ENCODE measurements at regions not wholly inside any gene's neighbourhood (a gene's known extent, or its start where the extent isn't known, plus 50 kb on each side); places are given as distances from the start of the nearest gene placed in this dataset.

DNA sequence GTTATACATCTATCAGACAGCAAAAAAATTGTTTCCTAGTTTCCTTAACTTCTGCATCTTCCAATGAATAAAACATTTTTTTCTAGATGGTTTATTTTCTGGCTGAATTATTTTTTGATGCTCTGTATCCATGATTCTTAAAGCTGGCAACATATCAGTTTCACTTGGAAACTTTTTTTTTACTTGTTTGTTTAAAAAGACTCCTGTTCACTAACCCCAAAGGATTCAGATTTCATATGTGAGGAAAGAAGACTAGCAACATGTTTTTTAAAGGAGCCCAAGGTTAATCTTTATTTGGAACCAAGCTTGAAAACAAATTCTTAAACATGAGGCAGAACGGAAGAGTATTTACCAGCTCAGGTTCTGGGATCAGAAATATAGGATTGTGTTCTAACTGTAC is 632.3 kb downstream of the SLITRK6 start:
- ATAC-seq (ENCODE audit: low read depth) (no peak), DNase-seq (no peak)
- TF ChIP-seq, protein P1, sequence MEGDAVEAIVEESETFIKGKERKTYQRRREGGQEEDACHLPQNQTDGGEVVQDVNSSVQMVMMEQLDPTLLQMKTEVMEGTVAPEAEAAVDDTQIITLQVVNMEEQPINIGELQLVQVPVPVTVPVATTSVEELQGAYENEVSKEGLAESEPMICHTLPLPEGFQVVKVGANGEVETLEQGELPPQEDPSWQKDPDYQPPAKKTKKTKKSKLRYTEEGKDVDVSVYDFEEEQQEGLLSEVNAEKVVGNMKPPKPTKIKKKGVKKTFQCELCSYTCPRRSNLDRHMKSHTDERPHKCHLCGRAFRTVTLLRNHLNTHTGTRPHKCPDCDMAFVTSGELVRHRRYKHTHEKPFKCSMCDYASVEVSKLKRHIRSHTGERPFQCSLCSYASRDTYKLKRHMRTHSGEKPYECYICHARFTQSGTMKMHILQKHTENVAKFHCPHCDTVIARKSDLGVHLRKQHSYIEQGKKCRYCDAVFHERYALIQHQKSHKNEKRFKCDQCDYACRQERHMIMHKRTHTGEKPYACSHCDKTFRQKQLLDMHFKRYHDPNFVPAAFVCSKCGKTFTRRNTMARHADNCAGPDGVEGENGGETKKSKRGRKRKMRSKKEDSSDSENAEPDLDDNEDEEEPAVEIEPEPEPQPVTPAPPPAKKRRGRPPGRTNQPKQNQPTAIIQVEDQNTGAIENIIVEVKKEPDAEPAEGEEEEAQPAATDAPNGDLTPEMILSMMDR (IDR thresholded peaks at IDR 0.05) = no peak
- no peak for TF ChIP-seq EZH2 (IDR thresholded peaks at IDR 0.05; ENCODE audit: borderline replicate concordance, insufficient read depth, low read depth, low read length, poor library complexity, severe bottlenecking)
- Mint-ChIP-seq H3K4me3 (no peak overlapping the region), H3K9me3 (ENCODE audit: insufficient read depth) (peaks cover 7% of the 10 kb centered on the region), H3K4me1 (no peaks in the 10 kb centered on the region), H3K27me3 (no peaks in the 10 kb centered on the region), H3K27ac (no peak overlapping the region)
- no peak overlapping the region for H3K4me2 ChIP-seq (replicated peaks; ENCODE audit: low read depth, low read length, poor library complexity, severe bottlenecking)
- ChIA-PET POLR2A (no interaction called here), CTCF (no interaction called here)
- no peak overlapping the region for H3K27ac ChIP-seq (ENCODE audit: low read length in 2 of 2)
- H3K36me3 ChIP-seq (replicated peaks in 1 of 2; ENCODE audit: control extremely low read depth in 1 of 2, control insufficient read depth in 1 of 2, extremely low read depth in 1 of 2, insufficient read depth in 2 of 2, low read length in 1 of 2) = no peaks in the 10 kb centered on the region
- no peaks in the 10 kb centered on the region for H3K27me3 ChIP-seq (replicated peaks in 1 of 4; ENCODE audit: control extremely low read depth in 1 of 4, control insufficient read depth in 3 of 4, insufficient read depth in 4 of 4, low read length in 3 of 4)
- H3K9ac ChIP-seq (ENCODE audit: low read length) = no peak overlapping the region
- no peak overlapping the region for H3K4me3 ChIP-seq (ENCODE audit: control extremely low read depth in 1 of 5, extremely low read depth in 1 of 5, insufficient read depth in 1 of 5, low read depth in 2 of 5, low read length in 4 of 5)
- no peaks in the 10 kb centered on the region for H3K79me2 ChIP-seq (ENCODE audit: control insufficient read depth, insufficient read depth, low read length)
- H3K4me1 ChIP-seq (ENCODE audit: control insufficient read depth in 2 of 2, insufficient read depth in 2 of 2, low read length in 2 of 2) = no peaks in the 10 kb centered on the region
- intact Hi-C loops (cut with micrococcal nuclease) = no loop called here
- no peaks in the 10 kb centered on the region for H4K20me1 ChIP-seq (ENCODE audit: control insufficient read depth, insufficient read depth, low read length, poor library complexity, severe bottlenecking)
- no peak overlapping the region for H2AFZ ChIP-seq (ENCODE audit: insufficient read depth, low read depth, low read length, poor library complexity, severe bottlenecking)
- 100% methylated on average over 1 of the region's 1 CpG for WGBS (ENCODE audit: insufficient coverage)
- peaks cover 1 to 11% (median 2%) of the 10 kb centered on the region in 3 donors for H3K9me3 ChIP-seq (ENCODE audit: control extremely low read depth in 1 of 3, control insufficient read depth in 2 of 3, insufficient read depth in 1 of 3, low read length in 2 of 3)

DNA sequence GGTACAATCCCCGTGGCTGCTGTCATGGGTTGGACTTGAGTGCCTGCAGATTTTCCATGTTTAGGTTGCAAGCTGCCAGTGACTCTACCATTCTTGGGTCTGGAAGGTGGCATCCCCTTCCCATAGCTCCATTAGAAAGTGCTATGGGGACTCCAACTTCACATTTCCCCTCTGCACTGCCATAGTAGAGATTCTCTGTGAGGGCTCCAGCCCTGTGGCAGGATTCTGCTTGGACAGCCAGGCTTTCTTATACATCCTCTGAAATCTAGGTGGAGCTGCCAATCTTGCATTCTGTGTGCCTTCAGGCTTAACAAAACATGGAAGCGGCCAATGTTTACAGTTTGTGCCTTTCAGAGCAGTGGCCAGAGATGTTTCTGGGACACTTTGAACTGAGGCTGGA is 636.2 kb downstream of the SLITRK6 start:
- no peaks in the 10 kb centered on the region for H3K36me3 ChIP-seq (replicated peaks in 1 of 2; ENCODE audit: control extremely low read depth in 1 of 2, control insufficient read depth in 1 of 2, extremely low read depth in 1 of 2, insufficient read depth in 2 of 2, low read length in 1 of 2)
- H3K9me3 ChIP-seq (ENCODE audit: control extremely low read depth in 1 of 3, control insufficient read depth in 2 of 3, insufficient read depth in 1 of 3, low read length in 2 of 3) = peaks cover 0 to 16% (median 2%) of the 10 kb centered on the region in 3 donors
- no peaks in the 10 kb centered on the region for H3K27me3 Mint-ChIP-seq
- H3K27ac ChIP-seq (ENCODE audit: low read length in 2 of 2) = no peak overlapping the region
- no peaks in the 10 kb centered on the region for H3K79me2 ChIP-seq (ENCODE audit: control insufficient read depth, insufficient read depth, low read length)
- no peaks in the 10 kb centered on the region for H3K27me3 ChIP-seq (replicated peaks in 1 of 4; ENCODE audit: control extremely low read depth in 1 of 4, control insufficient read depth in 3 of 4, insufficient read depth in 4 of 4, low read length in 3 of 4)
- no peaks in the 10 kb centered on the region for H3K4me1 ChIP-seq (ENCODE audit: control insufficient read depth in 2 of 2, insufficient read depth in 2 of 2, low read length in 2 of 2)
- ChIA-PET CTCF (no interaction called here), POLR2A (no interaction called here)
- ATAC-seq (ENCODE audit: low read depth) (no peak), DNase-seq (no peak)
- no peak overlapping the region for H3K4me2 ChIP-seq (replicated peaks; ENCODE audit: low read depth, low read length, poor library complexity, severe bottlenecking)
- no peaks in the 10 kb centered on the region for H3K4me1 Mint-ChIP-seq
- no peak overlapping the region for H3K4me3 Mint-ChIP-seq
- H3K9ac ChIP-seq (ENCODE audit: low read length) = no peak overlapping the region
- TF ChIP-seq, protein P1 (IDR thresholded peaks at IDR 0.05) = no peak
- no peak for TF ChIP-seq EZH2 (IDR thresholded peaks at IDR 0.05; ENCODE audit: borderline replicate concordance, insufficient read depth, low read depth, low read length, poor library complexity, severe bottlenecking)
- 68% methylated on average over 2 of the region's 2 CpGs for WGBS (ENCODE audit: insufficient coverage)
- H3K27ac Mint-ChIP-seq = no peak overlapping the region
- H4K20me1 ChIP-seq (ENCODE audit: control insufficient read depth, insufficient read depth, low read length, poor library complexity, severe bottlenecking) = no peaks in the 10 kb centered on the region
- no peak overlapping the region for H2AFZ ChIP-seq (ENCODE audit: insufficient read depth, low read depth, low read length, poor library complexity, severe bottlenecking)
- H3K9me3 Mint-ChIP-seq (ENCODE audit: insufficient read depth) = peaks cover 10% of the 10 kb centered on the region
- intact Hi-C loops (cut with micrococcal nuclease) = no loop called here
- H3K4me3 ChIP-seq (ENCODE audit: control extremely low read depth in 1 of 5, extremely low read depth in 1 of 5, insufficient read depth in 1 of 5, low read depth in 2 of 5, low read length in 4 of 5) = no peak overlapping the region

Data from B cell (primary cell).